CD14-positive monocyte (primary cell): ENCODE measurements at regions not wholly inside any gene's neighbourhood (a gene's known extent, or its start where the extent isn't known, plus 50 kb on each side); places are given as distances from the start of the nearest gene placed in this dataset.

Experiments
- DNase-seq, 3 donors: peaks; one replicate each; pipeline ENCODE4 v3.0.0-alpha.2; 2011 to 2022
- H2AFZ ChIP-seq: 2 replicates; pipeline ENCODE4 v1.6.0; 2012; ENCODE audit warnings: mild to moderate bottlenecking, low read depth, low read length, inconsistent platforms; ENCODE audit not compliant: insufficient read depth, poor library complexity, severe bottlenecking
- H3K27ac ChIP-seq, 2 donors: 1 replicate in 1 of 2; 2 replicates in 1 of 2; pipeline ENCODE4 v1.5.1; 2012 to 2013; ENCODE audit warnings: low read length in 2 of 2, control low read depth in 1 of 2, inconsistent platforms in 1 of 2, low read depth in 1 of 2, mild to moderate bottlenecking in 1 of 2
- H3K27me3 ChIP-seq, 2 donors: one replicate each; pipeline versions ENCODE4 v1.6.0 to v1.6.1; 2011 to 2013; ENCODE audit warnings: low read length in 2 of 2; ENCODE audit not compliant: control insufficient read depth in 2 of 2, insufficient read depth in 2 of 2
- H3K36me3 ChIP-seq, 2 donors: replicated peaks in 1 of 2; 1 replicate in 1 of 2; 2 replicates in 1 of 2; pipeline versions ENCODE4 v1.5.1 to v1.6.1; 2012 to 2013; ENCODE audit warnings: low read length in 2 of 2, control low read depth in 1 of 2, inconsistent platforms in 1 of 2, mild to moderate bottlenecking in 1 of 2; ENCODE audit not compliant: insufficient read depth in 2 of 2, control insufficient read depth in 1 of 2
- H3K4me1 ChIP-seq, 2 donors: 1 replicate in 1 of 2; 2 replicates in 1 of 2; pipeline versions ENCODE4 v1.5.1 to v1.6.1; 2012 to 2013; ENCODE audit warnings: low read length in 2 of 2, control low read depth in 1 of 2, inconsistent platforms in 1 of 2, mild to moderate bottlenecking in 1 of 2, moderate library complexity in 1 of 2; ENCODE audit not compliant: insufficient read depth in 2 of 2, control insufficient read depth in 1 of 2
- H3K4me2 ChIP-seq: replicated peaks from 2 replicates; pipeline ENCODE3; 2012; ENCODE audit warnings: low read length, moderate library complexity, mild to moderate bottlenecking; ENCODE audit not compliant: poor library complexity, severe bottlenecking; ENCODE audit errors: extremely low read depth
- H3K4me3 ChIP-seq, 3 experiments: fragments of 200-600 bp in 1 of 3; sonication (generic) in 1 of 3; replicated peaks in 1 of 3; 1 replicate in 2 of 3; 2 replicates in 1 of 3; pipeline ENCODE4 v1.5.1; 2011 to 2013; ENCODE audit warnings: low read length in 3 of 3, mild to moderate bottlenecking in 3 of 3, control low read depth in 2 of 3, low read depth in 2 of 3, inconsistent platforms in 1 of 3, moderate library complexity in 1 of 3
- H3K79me2 ChIP-seq: 2 replicates; pipeline ENCODE4 v1.6.0; 2012; ENCODE audit warnings: mild to moderate bottlenecking, control low read depth, inconsistent platforms, low read length, moderate library complexity; ENCODE audit not compliant: insufficient read depth
- H3K9ac ChIP-seq: 2 replicates; pipeline ENCODE4 v1.6.0; 2017; ENCODE audit warnings: low read length, mild to moderate bottlenecking; ENCODE audit not compliant: insufficient read depth, poor library complexity, severe bottlenecking
- H3K9me3 ChIP-seq, 2 donors: replicated peaks in 1 of 2; 1 replicate in 1 of 2; 2 replicates in 1 of 2; pipeline versions ENCODE4 v1.5.1 to v1.6.1; 2012 to 2013; ENCODE audit warnings: low read length in 2 of 2, control low read depth in 1 of 2; ENCODE audit not compliant: control insufficient read depth in 1 of 2, insufficient read depth in 1 of 2
- H4K20me1 ChIP-seq: 2 replicates; pipeline ENCODE4 v1.6.0; 2012; ENCODE audit warnings: mild to moderate bottlenecking, low read length, control low read depth, moderate library complexity; ENCODE audit not compliant: insufficient read depth
- H3K27ac Mint-ChIP-seq, 7 donors: one replicate each; pipeline ENCODE4 v1.8.0; 2020; ENCODE audit warnings: mild to moderate bottlenecking in 7 of 7, mixed read lengths in 7 of 7, moderate library complexity in 6 of 7, inconsistent platforms in 2 of 7
- H3K27me3 Mint-ChIP-seq, 3 donors: one replicate each; pipeline ENCODE4 v1.8.0; 2021 to 2022; ENCODE audit warnings: low read depth in 3 of 3, mild to moderate bottlenecking in 3 of 3, mixed read lengths in 3 of 3, moderate library complexity in 3 of 3, inconsistent platforms in 1 of 3
- H3K36me3 Mint-ChIP-seq, 2 donors: one replicate each; pipeline ENCODE4 v1.8.0; 2020; ENCODE audit warnings: mixed read lengths in 2 of 2, inconsistent platforms in 1 of 2, mild to moderate bottlenecking in 1 of 2
- H3K4me1 Mint-ChIP-seq: one replicate; pipeline ENCODE4 v1.8.0; 2020; ENCODE audit warnings: mild to moderate bottlenecking, mixed read lengths
- H3K4me3 Mint-ChIP-seq, 2 donors: one replicate each; pipeline ENCODE4 v1.8.0; 2020; ENCODE audit warnings: mild to moderate bottlenecking in 2 of 2, mixed read lengths in 2 of 2, moderate library complexity in 1 of 2
- H3K9me3 Mint-ChIP-seq, 7 donors: one replicate each; pipeline ENCODE4 v1.8.0; 2020 to 2022; ENCODE audit warnings: mixed read lengths in 7 of 7, mild to moderate bottlenecking in 6 of 7, moderate library complexity in 6 of 7, inconsistent platforms in 2 of 7
- WGBS: methylation state at CpG from one replicate; pipeline ENCODE4 v1.1.5; 2013; ENCODE audit warnings: missing lambda C conversion rate; ENCODE audit not compliant: insufficient coverage; 5-methylcytosine and 5-hydroxymethylcytosine counted together
- intact Hi-C, 2 donors: fragments of 100-400 bp; cut with micrococcal nuclease; formaldehyde crosslinking; loops; one replicate each; pipeline versions ENCODE4 v1.15.0 to v1.15.1; 2023
- TF ChIP-seq, protein P1 (sequence below): fragments of 200-600 bp; IDR thresholded peaks from one replicate; pipeline ENCODE4 v1.8.0; 2022; ENCODE audit warnings: antibody characterized with exemption, mild to moderate bottlenecking

DNA sequence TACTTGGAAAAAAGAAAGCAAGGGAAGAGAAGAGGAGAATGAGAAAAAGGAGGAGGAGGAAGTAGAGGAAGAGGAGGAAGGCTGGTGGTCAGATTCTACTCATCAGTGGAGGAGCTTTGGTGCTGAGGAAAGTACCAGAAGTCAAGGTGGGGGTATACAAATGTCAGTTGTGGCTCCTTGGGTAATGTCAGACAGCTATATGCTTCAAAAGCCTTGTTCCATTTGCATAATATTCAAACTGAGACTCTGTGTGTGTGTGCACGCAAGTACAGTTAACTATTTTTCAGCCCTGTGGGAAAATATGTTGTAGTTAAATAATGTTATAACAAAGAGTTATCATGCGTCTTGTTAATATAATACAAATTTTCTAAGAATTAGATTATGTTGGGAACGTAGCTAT, 609.7 kb downstream of the PDCD6IP start:
- H3K27ac Mint-ChIP-seq, result no peak overlapping the region
- peaks cover 0 to 3% (median 0%) of the 10 kb centered on the region in 7 donors for H3K9me3 Mint-ChIP-seq
- DNase-seq, result no peak
- Histone ChIP-seq H3K27me3 (no peaks in the 10 kb centered on the region), H3K9ac (no peak overlapping the region), H3K36me3 (no peaks in the 10 kb centered on the region), H3K4me2 (no peak overlapping the region), H3K27ac (no peak overlapping the region), H2AFZ (no peak overlapping the region), H3K9me3 (no peaks in the 10 kb centered on the region), H3K79me2 (no peaks in the 10 kb centered on the region), H3K4me1 (no peaks in the 10 kb centered on the region), H3K4me3 (no peak overlapping the region), H4K20me1 (no peaks in the 10 kb centered on the region)
- H3K27me3 Mint-ChIP-seq, result peaks cover 0 to 3% (median 2%) of the 10 kb centered on the region in 3 donors
- intact Hi-C loops, result no loop called here
- TF ChIP-seq, protein P1, sequence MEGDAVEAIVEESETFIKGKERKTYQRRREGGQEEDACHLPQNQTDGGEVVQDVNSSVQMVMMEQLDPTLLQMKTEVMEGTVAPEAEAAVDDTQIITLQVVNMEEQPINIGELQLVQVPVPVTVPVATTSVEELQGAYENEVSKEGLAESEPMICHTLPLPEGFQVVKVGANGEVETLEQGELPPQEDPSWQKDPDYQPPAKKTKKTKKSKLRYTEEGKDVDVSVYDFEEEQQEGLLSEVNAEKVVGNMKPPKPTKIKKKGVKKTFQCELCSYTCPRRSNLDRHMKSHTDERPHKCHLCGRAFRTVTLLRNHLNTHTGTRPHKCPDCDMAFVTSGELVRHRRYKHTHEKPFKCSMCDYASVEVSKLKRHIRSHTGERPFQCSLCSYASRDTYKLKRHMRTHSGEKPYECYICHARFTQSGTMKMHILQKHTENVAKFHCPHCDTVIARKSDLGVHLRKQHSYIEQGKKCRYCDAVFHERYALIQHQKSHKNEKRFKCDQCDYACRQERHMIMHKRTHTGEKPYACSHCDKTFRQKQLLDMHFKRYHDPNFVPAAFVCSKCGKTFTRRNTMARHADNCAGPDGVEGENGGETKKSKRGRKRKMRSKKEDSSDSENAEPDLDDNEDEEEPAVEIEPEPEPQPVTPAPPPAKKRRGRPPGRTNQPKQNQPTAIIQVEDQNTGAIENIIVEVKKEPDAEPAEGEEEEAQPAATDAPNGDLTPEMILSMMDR, result no peak
- no peak overlapping the region for H3K4me3 Mint-ChIP-seq
- no CpG with 5 or more reads among the region's 3 CpGs for WGBS
- H3K4me1 Mint-ChIP-seq, result no peaks in the 10 kb centered on the region
- H3K36me3 Mint-ChIP-seq, result no peaks in the 10 kb centered on the region

DNA sequence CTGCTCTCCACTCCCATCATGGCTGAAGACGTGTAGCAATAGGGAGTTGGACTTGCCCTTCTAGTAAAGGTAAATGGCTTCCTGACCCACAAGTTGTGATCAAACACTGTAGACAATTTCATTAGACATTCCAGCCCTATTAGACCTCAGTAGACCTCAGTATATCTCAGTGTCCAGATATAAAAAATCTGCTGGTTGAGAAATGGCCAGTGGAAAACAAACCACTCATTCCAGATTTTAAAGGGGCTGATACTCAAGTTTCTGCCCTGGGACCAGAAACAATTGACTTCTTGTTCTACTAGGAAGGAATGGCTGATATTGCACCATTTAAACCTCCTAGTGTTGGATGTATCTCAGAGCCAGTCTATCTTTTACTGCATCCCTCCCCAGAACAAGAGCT, 613.2 kb downstream of the PDCD6IP start:
- Mint-ChIP-seq H3K27me3 (peaks cover 0 to 3% (median 2%) of the 10 kb centered on the region in 3 donors), H3K4me3 (no peak overlapping the region), H3K27ac (no peak overlapping the region), H3K36me3 (no peaks in the 10 kb centered on the region), H3K4me1 (no peaks in the 10 kb centered on the region), H3K9me3 (peaks cover 0 to 3% (median 0%) of the 10 kb centered on the region in 7 donors)
- Histone ChIP-seq H3K27me3 (no peaks in the 10 kb centered on the region), H3K4me3 (no peak overlapping the region), H3K4me2 (no peak overlapping the region), H3K9me3 (no peaks in the 10 kb centered on the region), H3K79me2 (no peaks in the 10 kb centered on the region), H3K27ac (no peak overlapping the region), H3K9ac (no peak overlapping the region), H2AFZ (no peak overlapping the region), H4K20me1 (no peaks in the 10 kb centered on the region), H3K36me3 (no peaks in the 10 kb centered on the region), H3K4me1 (no peaks in the 10 kb centered on the region)
- TF ChIP-seq, protein P1, result no peak
- no peak for DNase-seq
- intact Hi-C loops, result no loop called here
- no CpG with 5 or more reads among the region's 1 CpG for WGBS
